Omental fat pad (tissue), 3 donors: ENCODE measurements at regions not wholly inside any gene's neighbourhood (a gene's known extent, or its start where the extent isn't known, plus 50 kb on each side); places are given as distances from the start of the nearest gene placed in this dataset.

ENCODE experiments used
- ATAC-seq: fragments of 150-250 bp; one replicate; pipeline ENCODE4 v1.9.1; 2016; ENCODE audit warnings: mild to moderate bottlenecking, moderate library complexity; ENCODE audit not compliant: low FRiP score
- DNase-seq: peaks from one replicate; pipeline ENCODE4 v3.0.0-alpha.2; 2019; ENCODE audit warnings: low spot score
- TF ChIP-seq, protein P1 (sequence below), 3 donors: fragments of 450-650 bp; IDR thresholded peaks; one replicate each; pipeline ENCODE4 v1.5.1; 2016 to 2017; ENCODE audit warnings: antibody characterized with exemption in 3 of 3, mild to moderate bottlenecking in 3 of 3, moderate library complexity in 2 of 3

DNA sequence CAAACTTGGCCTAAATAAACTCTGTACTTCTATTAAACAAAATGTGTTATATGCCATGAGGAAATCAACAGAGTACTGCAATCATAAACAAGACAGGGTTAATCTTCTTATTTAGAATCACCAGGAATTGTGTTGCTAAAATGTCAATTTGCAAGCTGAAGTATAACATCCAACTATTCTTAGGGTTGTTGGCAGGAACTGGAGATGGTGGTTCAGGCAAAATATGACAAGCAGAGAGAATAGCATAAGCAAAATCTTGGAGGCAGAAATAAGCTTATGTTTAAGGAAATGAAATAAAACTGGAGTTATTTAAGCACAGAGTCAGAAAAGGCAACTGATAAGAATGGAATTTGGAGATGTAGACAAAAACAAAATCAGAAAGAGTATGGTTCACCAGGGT lies 463.8 kb upstream of the SLC8A1 start:
- TF ChIP-seq, protein P1, sequence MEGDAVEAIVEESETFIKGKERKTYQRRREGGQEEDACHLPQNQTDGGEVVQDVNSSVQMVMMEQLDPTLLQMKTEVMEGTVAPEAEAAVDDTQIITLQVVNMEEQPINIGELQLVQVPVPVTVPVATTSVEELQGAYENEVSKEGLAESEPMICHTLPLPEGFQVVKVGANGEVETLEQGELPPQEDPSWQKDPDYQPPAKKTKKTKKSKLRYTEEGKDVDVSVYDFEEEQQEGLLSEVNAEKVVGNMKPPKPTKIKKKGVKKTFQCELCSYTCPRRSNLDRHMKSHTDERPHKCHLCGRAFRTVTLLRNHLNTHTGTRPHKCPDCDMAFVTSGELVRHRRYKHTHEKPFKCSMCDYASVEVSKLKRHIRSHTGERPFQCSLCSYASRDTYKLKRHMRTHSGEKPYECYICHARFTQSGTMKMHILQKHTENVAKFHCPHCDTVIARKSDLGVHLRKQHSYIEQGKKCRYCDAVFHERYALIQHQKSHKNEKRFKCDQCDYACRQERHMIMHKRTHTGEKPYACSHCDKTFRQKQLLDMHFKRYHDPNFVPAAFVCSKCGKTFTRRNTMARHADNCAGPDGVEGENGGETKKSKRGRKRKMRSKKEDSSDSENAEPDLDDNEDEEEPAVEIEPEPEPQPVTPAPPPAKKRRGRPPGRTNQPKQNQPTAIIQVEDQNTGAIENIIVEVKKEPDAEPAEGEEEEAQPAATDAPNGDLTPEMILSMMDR (IDR thresholded peaks at IDR 0.05) = no peak
- DNase-seq (no peak), ATAC-seq (no peak)

GRCh38 chr2:40935349-40935748 lies 483.5 kb upstream of the SLC8A1 start:
- TF ChIP-seq, protein P1 (IDR thresholded peaks at IDR 0.05) = no peak
- ATAC-seq (no peak), DNase-seq (no peak)

GRCh38 chr2:40937284-40937683 lies 485.4 kb upstream of the SLC8A1 start:
- TF ChIP-seq, protein P1 (IDR thresholded peaks at IDR 0.05) = no peak
- ATAC-seq (no peak), DNase-seq (no peak)

DNA sequence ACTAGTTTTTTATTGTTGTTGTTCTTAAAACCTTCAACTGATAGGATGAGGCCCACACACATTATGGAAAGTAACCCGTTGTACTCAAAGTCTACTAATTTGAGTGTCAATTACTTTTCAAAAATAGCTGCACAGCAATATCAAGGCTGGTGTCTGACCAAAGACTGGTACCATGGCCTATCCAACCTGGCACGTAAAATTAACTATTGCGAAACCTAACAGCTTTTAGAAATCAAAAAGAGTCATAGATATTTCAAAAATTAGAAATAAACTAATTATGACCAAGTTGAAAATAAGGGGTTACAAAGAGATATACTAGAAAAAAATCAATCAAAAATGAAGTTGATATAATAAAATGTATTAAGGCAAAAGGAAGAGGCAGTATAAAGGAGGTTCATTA lies 501.5 kb upstream of the SLC8A1 start:
- TF ChIP-seq, protein P1 (IDR thresholded peaks at IDR 0.05) = no peak
- DNase-seq (no peak), ATAC-seq (no peak)

DNA sequence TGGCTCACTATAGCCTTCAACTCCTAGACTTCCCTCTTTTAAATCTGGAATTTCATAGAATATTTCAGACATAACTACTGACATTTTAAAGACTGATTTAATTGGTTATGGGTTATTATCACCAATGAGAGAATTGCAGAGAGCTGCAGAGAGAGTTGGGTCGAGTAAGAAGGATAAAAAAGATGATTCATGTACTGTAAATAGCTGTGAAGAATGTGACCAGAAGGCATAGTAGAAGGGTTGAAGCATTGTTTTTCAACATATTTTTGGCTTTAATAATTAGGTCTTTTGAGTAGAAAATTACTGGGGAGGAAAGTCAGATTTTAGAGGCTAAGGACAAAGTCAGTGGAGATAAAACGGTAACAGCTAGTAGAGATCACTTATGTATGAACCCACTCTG lies 503.2 kb upstream of the SLC8A1 start:
- TF ChIP-seq, protein P1 (IDR thresholded peaks at IDR 0.05) = no peak
- ATAC-seq (no peak), DNase-seq (no peak)

GRCh38 chr2:40955635-40956034 lies 503.7 kb upstream of the SLC8A1 start:
- DNase-seq (no peak), ATAC-seq (no peak)
- TF ChIP-seq, protein P1 (IDR thresholded peaks at IDR 0.05) = no peak

DNA sequence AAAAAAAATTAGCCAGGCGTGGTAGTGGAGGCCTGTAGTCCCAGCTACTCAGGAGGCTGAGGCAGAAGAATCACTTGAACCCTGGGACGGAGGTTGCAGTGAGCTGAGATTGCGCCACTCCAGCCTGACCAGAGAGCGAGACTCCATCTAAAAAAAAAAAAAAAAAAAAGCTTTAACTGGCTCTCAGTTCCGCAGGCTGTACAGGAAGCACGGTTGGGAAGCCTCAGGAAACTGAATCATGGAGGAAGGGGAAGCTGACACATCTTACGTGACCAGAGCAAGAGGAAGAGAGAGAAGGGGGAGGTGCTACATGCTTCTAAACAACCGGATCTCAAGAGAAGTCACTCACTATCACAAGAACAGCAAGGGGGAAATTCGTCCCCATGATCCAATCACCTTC lies 505.6 kb upstream of the SLC8A1 start:
- DNase-seq (no peak), ATAC-seq (no peak)

More for the DNA sequence above, 505.6 kb upstream of the SLC8A1 start:
- TF ChIP-seq, protein P1 (IDR thresholded peaks at IDR 0.05) = no peak
